CD4-positive, CD25-positive, alpha-beta regulatory T cell (primary cell): ENCODE measurements at regions not wholly inside any gene's neighbourhood (a gene's known extent, or its start where the extent isn't known, plus 50 kb on each side); places are given as distances from the start of the nearest gene placed in this dataset.

Experiments used
- ATAC-seq, 2 donors: fragments of 150-1000 bp; cut with Tn5 transposase; one replicate each; pipeline ENCODE4 v1.10.0; 2021; ENCODE audit warnings: low read depth in 2 of 2, moderate number of reproducible peaks in 2 of 2, moderate library complexity in 1 of 2
- DNase-seq, 3 donors: peaks; one replicate each; pipeline versions ENCODE4 v3.0.0 to v3.0.0-alpha.2; 2012 to 2022; ENCODE audit warnings: mixed read lengths in 1 of 3
- H3K27ac ChIP-seq: one replicate; pipeline ENCODE4 v1.7.0; 2013; ENCODE audit warnings: mild to moderate bottlenecking, low read length; ENCODE audit not compliant: insufficient read depth, poor library complexity, severe bottlenecking
- H3K27me3 ChIP-seq: one replicate; pipeline ENCODE4 v1.7.0; 2013; ENCODE audit warnings: low read length; ENCODE audit not compliant: control insufficient read depth, insufficient read depth
- H3K36me3 ChIP-seq: one replicate; pipeline ENCODE4 v1.7.0; 2013; ENCODE audit warnings: mild to moderate bottlenecking, low read length, moderate library complexity; ENCODE audit not compliant: control insufficient read depth, insufficient read depth
- H3K4me1 ChIP-seq: 2 replicates; pipeline ENCODE4 v1.7.0; 2013; ENCODE audit warnings: mild to moderate bottlenecking, low read length; ENCODE audit not compliant: insufficient read depth, control insufficient read depth, poor library complexity, severe bottlenecking
- H3K4me3 ChIP-seq: one replicate; pipeline ENCODE4 v1.7.0; 2013; ENCODE audit warnings: low read depth, mild to moderate bottlenecking, low read length, moderate library complexity
- H3K9me3 ChIP-seq, 2 experiments: 1 replicate in 1 of 2; 2 replicates in 1 of 2; pipeline ENCODE4 v1.7.0; 2013; ENCODE audit warnings: low read length in 2 of 2, mild to moderate bottlenecking in 1 of 2, moderate library complexity in 1 of 2; ENCODE audit not compliant: control insufficient read depth in 2 of 2
- H3K27ac Mint-ChIP-seq, 3 donors: one replicate each; pipeline ENCODE4 v1.8.0; 2020 to 2022; ENCODE audit warnings: mild to moderate bottlenecking in 3 of 3, mixed read lengths in 3 of 3, moderate library complexity in 2 of 3
- H3K27me3 Mint-ChIP-seq: one replicate; pipeline ENCODE4 v1.8.0; 2022; ENCODE audit warnings: mild to moderate bottlenecking, mixed read lengths
- H3K36me3 Mint-ChIP-seq: one replicate; pipeline ENCODE4 v1.8.0; 2020; ENCODE audit warnings: mixed read lengths
- H3K4me1 Mint-ChIP-seq, 4 donors: one replicate each; pipeline ENCODE4 v1.8.0; 2020 to 2022; ENCODE audit warnings: mixed read lengths in 4 of 4, mild to moderate bottlenecking in 1 of 4
- H3K4me3 Mint-ChIP-seq, 4 donors: one replicate each; pipeline ENCODE4 v1.8.0; 2020 to 2022; ENCODE audit warnings: mild to moderate bottlenecking in 4 of 4, mixed read lengths in 4 of 4, moderate library complexity in 3 of 4
- H3K9me3 Mint-ChIP-seq, 7 donors: one replicate each; pipeline ENCODE4 v1.8.0; 2020 to 2022; ENCODE audit warnings: mixed read lengths in 7 of 7, mild to moderate bottlenecking in 3 of 7, moderate library complexity in 2 of 7

GRCh38 chr3:146747928-146748327 lies 142.8 kb upstream of the PLSCR5 start:
- Mint-ChIP-seq H3K27ac (no peak overlapping the region), H3K27me3 (no peaks in the 10 kb centered on the region), H3K9me3 (peaks cover 0 to 9% (median 3%) of the 10 kb centered on the region in 7 donors), H3K4me3 (no peak overlapping the region), H3K4me1 (no peaks in the 10 kb centered on the region), H3K36me3 (no peaks in the 10 kb centered on the region)
- no peaks in the 10 kb centered on the region for H3K36me3 ChIP-seq
- ATAC-seq (no peak), DNase-seq (no peak)
- H3K4me3 ChIP-seq = no peak overlapping the region
- H3K4me1 ChIP-seq = no peaks in the 10 kb centered on the region
- no peak overlapping the region for H3K27ac ChIP-seq
- no peaks in the 10 kb centered on the region for H3K27me3 ChIP-seq
- peaks cover 0 to 1% of the 10 kb centered on the region in 2 experiments for H3K9me3 ChIP-seq

- ATAC-seq (no peak), DNase-seq (no peak)
- no peak overlapping the region for H3K4me3 Mint-ChIP-seq
- H3K36me3 ChIP-seq = no peaks in the 10 kb centered on the region
- no peaks in the 10 kb centered on the region for H3K36me3 Mint-ChIP-seq
- no peak overlapping the region for H3K27ac ChIP-seq
- H3K4me1 ChIP-seq = no peaks in the 10 kb centered on the region
- no peak overlapping the region for H3K4me3 ChIP-seq
- no peaks in the 10 kb centered on the region for H3K27me3 Mint-ChIP-seq
- H3K4me1 Mint-ChIP-seq = no peaks in the 10 kb centered on the region
- H3K27me3 ChIP-seq = no peaks in the 10 kb centered on the region
- H3K9me3 ChIP-seq = no peaks in the 10 kb centered on the region
- H3K27ac Mint-ChIP-seq = no peak overlapping the region
- peaks cover 0 to 9% (median 3%) of the 10 kb centered on the region in 7 donors for H3K9me3 Mint-ChIP-seq
Observed at GRCh38 chr3:146747051-146747450, 141.9 kb upstream of the PLSCR5 start.

- H3K9me3 ChIP-seq = no peaks in the 10 kb centered on the region
- no peaks in the 10 kb centered on the region for H3K4me1 ChIP-seq
- no peak overlapping the region for H3K27ac Mint-ChIP-seq
- no peaks in the 10 kb centered on the region for H3K27me3 ChIP-seq
- H3K27ac ChIP-seq = no peak overlapping the region
- H3K27me3 Mint-ChIP-seq = no peaks in the 10 kb centered on the region
- no peak overlapping the region for H3K4me3 ChIP-seq
- no peaks in the 10 kb centered on the region for H3K4me1 Mint-ChIP-seq
- H3K9me3 Mint-ChIP-seq = peaks cover 0 to 8% (median 2%) of the 10 kb centered on the region in 7 donors
- ATAC-seq = no peak
- no peaks in the 10 kb centered on the region for H3K36me3 ChIP-seq
- no peak for DNase-seq
- no peak overlapping the region for H3K4me3 Mint-ChIP-seq
- no peaks in the 10 kb centered on the region for H3K36me3 Mint-ChIP-seq
Observed at GRCh38 chr3:146746190-146746589, 141.0 kb upstream of the PLSCR5 start.

- peaks cover 0 to 13% (median 2%) of the 10 kb centered on the region in 7 donors for H3K9me3 Mint-ChIP-seq
- Histone ChIP-seq H3K4me3 (no peak overlapping the region), H3K27ac (no peak overlapping the region), H3K9me3 (no peaks in the 10 kb centered on the region), H3K36me3 (no peaks in the 10 kb centered on the region), H3K4me1 (no peaks in the 10 kb centered on the region), H3K27me3 (no peaks in the 10 kb centered on the region)
- H3K4me1 Mint-ChIP-seq = no peaks in the 10 kb centered on the region
- no peaks in the 10 kb centered on the region for H3K27me3 Mint-ChIP-seq
- ATAC-seq (no peak), DNase-seq (no peak)
- H3K36me3 Mint-ChIP-seq = no peaks in the 10 kb centered on the region
- no peak overlapping the region for H3K27ac Mint-ChIP-seq
- no peak overlapping the region for H3K4me3 Mint-ChIP-seq
Observed at GRCh38 chr3:146739203-146739671, 134.1 kb upstream of the PLSCR5 start.

- Histone ChIP-seq H3K27me3 (no peaks in the 10 kb centered on the region), H3K9me3 (no peaks in the 10 kb centered on the region), H3K36me3 (no peaks in the 10 kb centered on the region), H3K4me3 (no peak overlapping the region), H3K27ac (no peak overlapping the region), H3K4me1 (no peaks in the 10 kb centered on the region)
- Mint-ChIP-seq H3K4me1 (no peaks in the 10 kb centered on the region), H3K27me3 (no peaks in the 10 kb centered on the region), H3K9me3 (peaks cover 0 to 21% (median 7%) of the 10 kb centered on the region in 7 donors), H3K27ac (no peak overlapping the region), H3K4me3 (no peak overlapping the region), H3K36me3 (no peaks in the 10 kb centered on the region)
- no peak for ATAC-seq
- no peak for DNase-seq
Observed at GRCh38 chr3:146732325-146732724, 127.2 kb upstream of the PLSCR5 start.

- no peaks in the 10 kb centered on the region for H3K9me3 ChIP-seq
- no peak overlapping the region for H3K4me3 Mint-ChIP-seq
- H3K4me1 ChIP-seq = no peaks in the 10 kb centered on the region
- no peaks in the 10 kb centered on the region for H3K36me3 Mint-ChIP-seq
- no peak overlapping the region for H3K4me3 ChIP-seq
- ATAC-seq (no peak), DNase-seq (no peak)
- no peaks in the 10 kb centered on the region for H3K27me3 ChIP-seq
- no peak overlapping the region for H3K27ac ChIP-seq
- no peak overlapping the region for H3K27ac Mint-ChIP-seq
- H3K9me3 Mint-ChIP-seq = peaks cover 0 to 13% (median 3%) of the 10 kb centered on the region in 7 donors
- H3K36me3 ChIP-seq = no peaks in the 10 kb centered on the region
- H3K4me1 Mint-ChIP-seq = no peaks in the 10 kb centered on the region
- H3K27me3 Mint-ChIP-seq = no peaks in the 10 kb centered on the region
Observed at GRCh38 chr3:146715170-146715569, 110.0 kb upstream of the PLSCR5 start.

- DNase-seq (no peak), ATAC-seq (no peak)
- Histone ChIP-seq H3K4me3 (no peak overlapping the region), H3K27me3 (no peaks in the 10 kb centered on the region), H3K27ac (no peak overlapping the region), H3K36me3 (no peaks in the 10 kb centered on the region), H3K9me3 (no peaks in the 10 kb centered on the region), H3K4me1 (no peaks in the 10 kb centered on the region)
- Mint-ChIP-seq H3K9me3 (peaks cover 0 to 13% (median 3%) of the 10 kb centered on the region in 7 donors), H3K27ac (no peak overlapping the region), H3K27me3 (no peaks in the 10 kb centered on the region), H3K4me3 (no peak overlapping the region), H3K4me1 (no peaks in the 10 kb centered on the region), H3K36me3 (no peaks in the 10 kb centered on the region)
Observed at GRCh38 chr3:146712806-146713205, 107.7 kb upstream of the PLSCR5 start.

GRCh38 chr3:146709969-146710368 lies 104.8 kb upstream of the PLSCR5 start:
- no peaks in the 10 kb centered on the region for H3K36me3 ChIP-seq

More at GRCh38 chr3:146709969-146710368, 104.8 kb upstream of the PLSCR5 start:
- Histone ChIP-seq H3K27ac (no peak overlapping the region), H3K9me3 (no peaks in the 10 kb centered on the region), H3K4me1 (no peaks in the 10 kb centered on the region), H3K4me3 (no peak overlapping the region), H3K27me3 (no peaks in the 10 kb centered on the region)
- Mint-ChIP-seq H3K9me3 (peaks cover 3 to 13% (median 5%) of the 10 kb centered on the region in 7 donors), H3K4me1 (no peaks in the 10 kb centered on the region), H3K36me3 (no peaks in the 10 kb centered on the region), H3K27me3 (no peaks in the 10 kb centered on the region), H3K4me3 (no peak overlapping the region), H3K27ac (no peak overlapping the region)
- DNase-seq (no peak), ATAC-seq (no peak)
